Muscle layer of colon (tissue), 2 donors: ENCODE measurements at regions not wholly inside any gene's neighbourhood (a gene's known extent, or its start where the extent isn't known, plus 50 kb on each side); places are given as distances from the start of the nearest gene placed in this dataset.

Experiments used
- H3K27ac ChIP-seq: one replicate; pipeline ENCODE4 v1.7.0; 2013; ENCODE audit warnings: low read depth, mild to moderate bottlenecking, low read length, moderate library complexity
- H3K27me3 ChIP-seq, 2 donors: one replicate each; pipeline ENCODE4 v1.7.0; 2013; ENCODE audit warnings: low read length in 2 of 2, mild to moderate bottlenecking in 2 of 2; ENCODE audit not compliant: insufficient read depth in 2 of 2, control insufficient read depth in 1 of 2
- H3K36me3 ChIP-seq: one replicate; pipeline ENCODE4 v1.7.0; 2013; ENCODE audit warnings: mild to moderate bottlenecking, low read length; ENCODE audit not compliant: insufficient read depth
- H3K4me1 ChIP-seq: one replicate; pipeline ENCODE4 v1.7.0; 2013; ENCODE audit warnings: mild to moderate bottlenecking, low read length; ENCODE audit not compliant: insufficient read depth
- H3K4me3 ChIP-seq, 2 donors: one replicate each; pipeline ENCODE4 v1.7.0; 2013; ENCODE audit warnings: low read length in 2 of 2, low read depth in 1 of 2, mild to moderate bottlenecking in 1 of 2, moderate library complexity in 1 of 2
- H3K9ac ChIP-seq: one replicate; pipeline ENCODE4 v1.7.0; 2013; ENCODE audit warnings: low read length
- H3K9me3 ChIP-seq: one replicate; pipeline ENCODE4 v1.7.0; 2013; ENCODE audit warnings: mild to moderate bottlenecking, low read length
- donor health status: abdominal sarcoma.
- donor health status: Adenocarcinoma of cecum.

DNA sequence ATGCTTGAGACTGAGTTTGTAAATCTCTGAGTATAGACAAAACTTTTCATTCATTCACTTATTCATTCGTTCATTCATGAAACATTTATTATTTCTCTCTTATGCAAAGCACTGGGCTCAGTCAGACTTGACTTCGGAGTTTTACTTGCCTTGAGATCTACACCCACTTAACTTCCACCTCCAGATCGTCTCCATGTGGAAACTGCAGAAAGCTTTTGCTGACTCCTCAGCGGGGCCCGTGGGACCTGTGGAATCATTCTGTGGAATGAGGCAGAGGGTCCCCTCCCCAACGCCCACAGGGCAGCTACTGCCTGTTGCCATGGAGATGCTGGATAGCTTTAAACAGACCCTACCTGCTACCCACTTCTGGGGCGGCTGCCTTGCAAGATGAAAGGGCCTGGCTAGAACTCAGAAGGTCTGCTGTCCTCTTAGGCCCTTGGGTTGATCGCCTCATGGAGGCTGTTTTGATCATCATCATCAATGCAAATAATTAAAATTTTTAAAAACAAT lies 66.4 kb upstream of the KCNG1 start:
- Histone ChIP-seq H3K9ac (no peak overlapping the region), H3K4me3 (no peak overlapping the region), H3K4me1 (no peaks in the 10 kb centered on the region), H3K9me3 (no peaks in the 10 kb centered on the region), H3K36me3 (no peaks in the 10 kb centered on the region), H3K27me3 (peaks cover 13 to 25% of the 10 kb centered on the region in 2 donors), H3K27ac (no peak overlapping the region)

DNA sequence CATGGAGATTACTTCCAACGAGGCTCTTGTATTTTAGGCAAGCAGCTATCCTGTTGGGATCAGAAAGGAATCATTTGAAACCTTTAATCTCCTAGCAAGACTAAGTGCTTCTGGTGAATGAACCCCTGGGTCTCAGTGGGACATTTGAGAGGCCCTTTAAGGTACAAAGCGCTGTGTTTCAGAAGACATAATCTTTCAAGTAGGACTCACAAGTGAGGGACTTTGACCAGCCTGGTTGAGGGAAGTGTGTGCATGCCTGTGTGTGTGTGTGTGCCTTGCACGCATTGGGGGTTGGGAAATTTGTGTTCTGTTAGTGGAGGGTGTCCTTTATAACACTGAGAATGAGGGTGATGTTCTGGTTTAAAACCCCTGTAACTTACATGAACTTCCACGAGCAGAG lies 64.4 kb upstream of the KCNG1 start:
- H3K4me1 ChIP-seq: no peaks in the 10 kb centered on the region

DNA sequence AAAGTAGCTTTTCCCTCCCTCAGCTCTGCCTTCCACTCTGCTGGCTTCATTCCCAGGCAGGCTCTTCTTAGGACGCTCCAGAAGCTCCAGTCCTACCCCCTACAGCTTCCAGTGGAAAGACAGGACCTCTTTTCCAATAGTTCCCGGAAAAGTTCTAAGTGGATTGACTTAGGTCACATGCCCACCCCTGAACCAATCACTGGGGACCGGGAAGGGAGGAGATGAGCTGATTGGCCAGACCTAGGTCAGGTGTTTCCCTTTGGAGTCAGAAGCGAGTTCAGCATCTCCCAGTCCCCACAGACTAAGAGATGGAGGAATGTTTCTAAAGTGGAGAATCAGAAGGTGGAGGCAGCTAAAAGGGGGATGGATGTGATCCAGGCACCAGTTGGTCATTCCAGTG lies 62.9 kb upstream of the KCNG1 start:
- H3K4me1 ChIP-seq: no peaks in the 10 kb centered on the region
- H3K36me3 ChIP-seq: no peaks in the 10 kb centered on the region
- H3K9me3 ChIP-seq: no peaks in the 10 kb centered on the region
- H3K9ac ChIP-seq: no peak overlapping the region
- H3K4me3 ChIP-seq: no peak overlapping the region
- peaks cover 12 to 17% of the 10 kb centered on the region in 2 donors for H3K27me3 ChIP-seq
- no peak overlapping the region for H3K27ac ChIP-seq

More for the DNA sequence above, 64.4 kb upstream of the KCNG1 start:
- H3K9me3 ChIP-seq: no peaks in the 10 kb centered on the region
- peaks cover 13 to 30% of the 10 kb centered on the region in 2 donors for H3K27me3 ChIP-seq
- H3K9ac ChIP-seq: no peak overlapping the region
- H3K36me3 ChIP-seq: no peaks in the 10 kb centered on the region
- no peak overlapping the region for H3K4me3 ChIP-seq
- no peak overlapping the region for H3K27ac ChIP-seq

DNA sequence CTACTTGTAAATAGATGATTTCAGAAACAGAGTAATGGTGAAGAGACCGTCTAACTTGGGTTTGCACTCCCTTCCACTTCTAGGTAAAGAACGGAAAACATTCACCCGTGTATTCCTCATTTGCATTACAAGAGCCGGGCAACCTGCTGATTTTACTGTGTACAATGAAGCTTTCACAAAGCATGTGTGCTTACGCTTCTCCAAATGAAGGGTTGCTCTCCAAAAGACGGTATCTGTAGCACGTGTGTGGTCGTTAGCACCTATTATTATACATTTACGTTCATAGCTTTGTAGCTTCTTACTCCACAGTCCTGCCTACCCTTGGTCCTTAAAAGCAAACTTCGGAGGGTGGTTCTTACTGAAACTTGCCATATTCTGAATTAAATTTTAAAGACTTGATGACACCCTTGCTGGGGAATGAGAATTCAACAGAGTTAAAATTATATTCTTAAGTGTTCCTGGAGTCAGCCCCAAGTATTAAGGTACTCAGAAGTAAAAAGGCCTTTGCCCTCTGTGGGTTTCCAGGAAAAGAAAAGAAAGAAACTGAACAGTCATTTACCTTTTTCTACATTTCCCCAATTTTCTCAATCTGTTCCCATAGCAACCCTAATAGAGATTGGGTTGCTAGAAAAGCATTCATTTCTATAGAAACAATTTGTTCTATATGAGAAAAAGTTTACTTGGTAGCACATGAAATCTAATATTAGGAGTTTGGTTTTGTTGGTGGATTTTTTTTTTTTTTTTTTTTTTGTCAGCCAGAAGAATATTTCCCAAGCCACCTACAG lies 61.9 kb upstream of the KCNG1 start:
- no peaks in the 10 kb centered on the region for H3K36me3 ChIP-seq
- H3K4me1 ChIP-seq: no peaks in the 10 kb centered on the region
- no peak overlapping the region for H3K9ac ChIP-seq
- H3K27me3 ChIP-seq: peaks cover 5 to 10% of the 10 kb centered on the region in 2 donors
- H3K4me3 ChIP-seq: no peak overlapping the region
- no peaks in the 10 kb centered on the region for H3K9me3 ChIP-seq
- no peak overlapping the region for H3K27ac ChIP-seq

DNA sequence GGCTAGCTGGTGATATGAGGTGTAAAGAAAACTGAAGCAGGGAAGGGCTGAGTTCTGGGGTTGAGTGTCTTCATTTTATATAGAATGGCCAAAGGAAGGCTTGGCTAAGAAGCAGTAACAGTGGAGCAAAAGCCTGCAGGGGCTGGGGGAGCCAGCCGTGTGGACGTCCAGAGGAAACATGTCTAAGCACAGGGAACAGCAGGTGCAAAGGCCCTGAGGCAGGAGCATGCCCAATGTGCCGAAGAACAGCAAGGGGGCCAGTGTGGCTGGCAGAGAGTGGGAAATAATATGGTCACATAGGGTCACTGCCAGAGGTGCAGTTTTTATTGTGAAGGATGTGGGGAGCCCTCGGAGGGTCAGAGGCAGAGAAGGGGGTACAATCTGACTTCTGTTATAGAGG lies 60.5 kb upstream of the KCNG1 start:
- Histone ChIP-seq H3K36me3 (no peaks in the 10 kb centered on the region), H3K4me3 (no peak overlapping the region), H3K27ac (no peak overlapping the region), H3K4me1 (no peaks in the 10 kb centered on the region), H3K27me3 (peaks cover 0 to 6% of the 10 kb centered on the region in 2 donors), H3K9me3 (no peaks in the 10 kb centered on the region), H3K9ac (no peak overlapping the region)

DNA sequence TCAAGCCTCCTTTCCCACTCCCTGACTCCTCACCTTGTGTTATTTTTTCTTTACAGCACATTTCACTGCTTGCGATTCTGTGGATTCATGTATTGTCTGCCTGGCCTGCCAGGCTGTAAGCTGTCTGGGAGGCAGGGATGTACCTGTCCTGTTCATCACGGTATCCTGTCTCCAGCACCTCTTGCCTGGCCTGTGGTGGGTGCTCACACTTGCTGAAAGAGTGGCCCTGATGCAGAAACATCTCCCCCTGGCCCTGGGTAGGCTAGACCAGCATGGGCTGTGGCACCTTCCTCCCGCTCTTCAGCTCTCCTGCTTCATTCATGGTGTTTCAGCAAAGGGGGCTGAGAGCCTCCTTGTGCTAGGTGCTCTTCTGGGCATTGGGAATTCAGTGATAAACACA lies 60.1 kb upstream of the KCNG1 start:
- Histone ChIP-seq H3K36me3 (no peaks in the 10 kb centered on the region), H3K9ac (no peak overlapping the region), H3K4me1 (no peaks in the 10 kb centered on the region), H3K27ac (no peak overlapping the region), H3K4me3 (no peak overlapping the region), H3K27me3 (peaks cover 0 to 6% of the 10 kb centered on the region in 2 donors), H3K9me3 (no peaks in the 10 kb centered on the region)

DNA sequence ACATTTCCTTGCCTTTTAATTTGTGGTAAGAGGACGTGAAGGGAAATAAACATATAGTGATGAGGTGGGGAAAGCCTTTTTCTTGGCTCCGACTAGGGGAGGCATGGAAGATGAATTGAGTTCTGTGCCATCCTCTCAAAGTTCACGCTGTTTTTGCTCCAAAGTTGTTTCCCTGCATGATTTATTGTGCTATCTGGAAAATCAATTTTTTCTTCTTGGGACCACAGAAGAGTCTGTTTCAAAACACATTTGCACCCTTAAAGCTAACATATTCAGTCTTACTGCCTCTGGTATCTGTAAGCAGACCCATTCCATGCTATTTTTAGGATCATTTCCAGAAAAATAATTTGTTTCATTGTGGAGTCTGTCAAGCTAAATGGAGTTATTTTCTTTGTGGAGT lies 57.6 kb upstream of the KCNG1 start:
- H3K9me3 ChIP-seq: no peaks in the 10 kb centered on the region
- H3K36me3 ChIP-seq: no peaks in the 10 kb centered on the region
- no peak overlapping the region for H3K9ac ChIP-seq
- no peak overlapping the region for H3K4me3 ChIP-seq
- H3K4me1 ChIP-seq: no peaks in the 10 kb centered on the region
- no peak overlapping the region for H3K27ac ChIP-seq
- H3K27me3 ChIP-seq: peaks cover 0 to 10% of the 10 kb centered on the region in 2 donors

DNA sequence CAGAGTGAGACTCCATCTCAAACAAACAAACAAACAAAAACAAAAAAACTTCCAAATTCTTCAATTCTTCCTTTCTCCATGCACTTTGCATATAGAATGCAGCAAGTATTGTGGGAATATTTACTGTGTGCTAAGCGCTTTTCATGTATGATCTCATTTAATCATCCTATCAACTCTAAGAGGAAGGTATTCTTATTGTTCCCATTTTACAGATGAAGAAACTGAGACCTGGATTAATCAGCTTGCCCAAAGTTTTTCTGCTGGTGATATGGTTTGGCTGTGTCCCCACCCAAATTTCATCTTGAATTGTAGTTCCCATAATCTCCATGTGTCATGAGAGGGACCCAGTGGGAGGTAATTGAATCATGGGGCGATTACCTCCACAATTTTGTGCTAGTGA lies 56.6 kb upstream of the KCNG1 start:
- no peak overlapping the region for H3K4me3 ChIP-seq
- H3K4me1 ChIP-seq: no peaks in the 10 kb centered on the region
- H3K27ac ChIP-seq: no peak overlapping the region
- no peaks in the 10 kb centered on the region for H3K9me3 ChIP-seq
- H3K9ac ChIP-seq: no peak overlapping the region
- no peaks in the 10 kb centered on the region for H3K36me3 ChIP-seq
- peaks cover 0 to 10% of the 10 kb centered on the region in 2 donors for H3K27me3 ChIP-seq

DNA sequence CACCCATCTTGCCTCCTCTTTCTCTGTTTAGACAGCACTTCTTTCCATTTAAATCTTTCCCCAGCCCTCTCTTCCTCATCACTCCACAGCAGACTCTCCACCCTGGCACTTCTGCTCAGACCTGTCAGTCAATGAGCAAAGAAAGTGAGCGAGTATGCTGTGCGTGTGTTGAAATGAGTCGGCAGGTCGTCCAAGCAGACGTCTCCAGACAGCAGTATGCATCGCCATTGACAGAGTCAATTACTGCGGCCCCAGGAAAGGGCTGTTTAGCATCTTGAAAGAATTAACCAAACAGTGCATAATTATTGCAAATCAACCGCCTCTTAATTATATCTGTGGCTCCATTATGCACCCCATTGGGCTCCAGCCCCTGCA lies 54.8 kb upstream of the KCNG1 start:
- Histone ChIP-seq H3K27me3 (peaks cover 1 to 10% of the 10 kb centered on the region in 2 donors), H3K9me3 (no peaks in the 10 kb centered on the region), H3K4me1 (no peaks in the 10 kb centered on the region), H3K9ac (no peak overlapping the region), H3K36me3 (no peaks in the 10 kb centered on the region), H3K4me3 (no peak overlapping the region), H3K27ac (no peak overlapping the region)

DNA sequence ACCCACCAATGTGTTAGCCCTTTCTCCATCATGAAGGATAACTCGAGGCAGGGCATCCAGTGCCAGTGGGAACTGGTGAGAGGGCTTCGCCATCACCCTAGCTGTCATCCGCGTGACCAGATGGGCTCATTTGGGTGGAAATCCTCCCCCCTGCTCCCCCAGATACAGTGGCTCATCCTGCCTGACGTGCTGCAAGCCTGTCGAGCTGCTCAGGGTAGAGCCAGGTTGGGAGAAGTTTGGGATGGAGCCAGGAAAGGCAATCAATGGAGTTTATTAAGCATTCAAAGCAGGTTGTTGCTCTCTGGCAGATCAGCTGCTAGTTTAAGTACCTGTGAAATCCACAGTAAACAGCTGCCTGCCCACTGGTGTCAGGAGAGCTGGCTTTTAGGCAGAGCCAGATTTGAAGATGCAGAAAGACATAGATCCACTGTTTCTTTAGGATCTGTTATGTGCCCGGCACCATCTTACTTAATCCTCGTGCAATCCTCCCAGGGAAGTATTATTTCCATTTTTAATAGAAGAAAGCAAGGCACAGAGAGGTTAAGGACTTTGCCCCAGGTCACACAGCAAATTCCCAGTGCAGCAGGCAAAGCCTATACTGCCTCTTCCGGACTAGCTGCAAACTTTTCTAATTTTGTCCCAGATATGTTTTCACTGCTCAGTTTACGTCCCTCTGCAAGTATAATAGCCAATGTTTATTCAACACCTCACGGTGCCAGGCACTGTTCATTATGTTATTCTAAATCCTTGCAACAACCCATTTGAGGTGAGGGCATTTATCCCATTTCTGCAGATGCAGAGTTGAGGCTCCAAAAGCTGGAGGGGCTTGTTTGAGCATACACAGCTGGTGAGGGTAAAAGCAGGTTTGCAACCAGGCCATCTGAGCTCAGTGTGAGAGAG lies 54.1 kb upstream of the KCNG1 start:
- no peak overlapping the region for H3K9ac ChIP-seq

DNA sequence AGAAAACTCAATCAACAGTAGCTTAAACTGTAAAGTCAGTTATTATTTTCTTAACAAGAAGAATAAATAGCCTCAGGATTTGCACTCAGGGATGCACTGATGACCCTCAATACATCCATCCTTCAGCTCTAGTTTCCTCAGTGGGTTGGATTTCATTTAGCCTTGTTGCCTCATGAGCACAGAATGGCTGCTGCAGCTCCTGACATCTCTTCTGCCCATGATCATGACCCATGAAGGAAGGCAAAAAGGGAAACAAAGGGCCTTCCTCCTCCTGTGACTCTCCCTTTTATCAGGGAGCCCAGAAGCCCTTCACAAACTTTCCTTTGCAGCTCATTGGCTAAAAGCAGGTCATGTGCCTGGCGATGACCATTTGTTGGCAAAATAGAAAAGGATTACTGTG lies 51.2 kb upstream of the KCNG1 start:
- Histone ChIP-seq H3K27me3 (peaks cover 4 to 10% of the 10 kb centered on the region in 2 donors), H3K4me3 (no peak overlapping the region), H3K9ac (no peak overlapping the region), H3K4me1 (no peaks in the 10 kb centered on the region), H3K9me3 (no peaks in the 10 kb centered on the region), H3K36me3 (no peaks in the 10 kb centered on the region), H3K27ac (no peak overlapping the region)

More for the DNA sequence above, 54.1 kb upstream of the KCNG1 start:
- no peak overlapping the region for H3K4me3 ChIP-seq
- peaks cover 4 to 10% of the 10 kb centered on the region in 2 donors for H3K27me3 ChIP-seq
- no peaks in the 10 kb centered on the region for H3K4me1 ChIP-seq
- H3K9me3 ChIP-seq: no peaks in the 10 kb centered on the region
- no peak overlapping the region for H3K27ac ChIP-seq
- no peaks in the 10 kb centered on the region for H3K36me3 ChIP-seq
